SK-N-MC (cell line): ENCODE measurements at regions not wholly inside any gene's neighbourhood (a gene's known extent, or its start where the extent isn't known, plus 50 kb on each side); places are given as distances from the start of the nearest gene placed in this dataset.

Experiments used
- EZH2 ChIP-seq: fragments of 200-600 bp; sonication (generic); IDR thresholded peaks from one replicate; pipeline ENCODE4 v1.6.1; 2017; ENCODE audit warnings: antibody characterized with exemption
- POLR2AphosphoS5 ChIP-seq: IDR thresholded peaks from 2 replicates; pipeline ENCODE4 v1.6.1; 2012; ENCODE audit warnings: mild to moderate bottlenecking, low read depth, low read length, borderline replicate concordance

DNA sequence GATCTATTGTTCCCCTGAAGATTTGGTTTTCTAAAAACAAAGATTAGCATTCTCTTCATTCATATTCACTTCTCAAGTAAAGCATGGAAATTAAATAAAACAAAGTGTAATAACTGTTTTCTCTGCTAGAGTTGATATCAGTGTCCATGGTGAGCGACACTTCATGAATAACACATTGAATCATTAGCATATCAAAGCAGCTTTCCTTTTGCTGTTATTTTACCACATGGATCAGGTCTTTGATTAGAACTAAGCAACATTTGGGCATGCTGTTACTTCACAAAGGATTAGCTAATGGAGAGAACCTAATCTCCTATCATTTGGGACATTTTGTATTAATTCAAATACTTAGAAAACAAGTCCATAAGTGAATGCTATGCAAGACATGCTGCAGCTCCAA is 368.8 kb upstream of the CDH19 start:
- TF ChIP-seq EZH2 (no peak), POLR2AphosphoS5 (no peak)
